HEK293T (cell line): ENCODE measurements at regions not wholly inside any gene's neighbourhood (a gene's known extent, or its start where the extent isn't known, plus 50 kb on each side); places are given as distances from the start of the nearest gene placed in this dataset.

Experiments
- CTCF ChIA-PET: fragments of 350-600 bp; formaldehyde crosslinking; extraction: SDS; loops from one replicate; lab custom pipeline; 2021; ENCODE audit warnings: antibody characterized with exemption, inconsistent platforms; lab: Yijun Ruan, JAX
- POLR2A ChIA-PET: fragments of 350-600 bp; formaldehyde crosslinking; extraction: SDS; loops from one replicate; lab custom pipeline; 2020; ENCODE audit warnings: antibody characterized with exemption, inconsistent platforms; lab: Yijun Ruan, JAX
- DNase-seq: peaks from one replicate; pipeline ENCODE4 v3.0.0; 2012; ENCODE audit warnings: mixed read lengths; ENCODE audit errors: extremely low spot score
- ARNT ChIP-seq: fragments of 450-650 bp; IDR thresholded peaks from 2 replicates; pipeline ENCODE4 v1.6.1; 2017; ENCODE audit warnings: mild to moderate bottlenecking
- BHLHE40 ChIP-seq: fragments of 450-650 bp; IDR thresholded peaks from 2 replicates; pipeline ENCODE4 v1.6.1; 2016; ENCODE audit warnings: mild to moderate bottlenecking, moderate library complexity, borderline replicate concordance
- CTBP1 ChIP-seq: fragments of 450-650 bp; IDR thresholded peaks from 2 replicates; pipeline ENCODE4 v1.6.1; 2016; ENCODE audit warnings: borderline replicate concordance
- ELF4 ChIP-seq: fragments of 450-650 bp; IDR thresholded peaks from 2 replicates; pipeline ENCODE4 v1.6.1; 2017; ENCODE audit warnings: antibody characterized with exemption
- FOXA1 ChIP-seq: fragments of 450-650 bp; IDR thresholded peaks from 2 replicates; pipeline ENCODE4 v1.6.1; 2016; ENCODE audit warnings: mild to moderate bottlenecking
- FOXK2 ChIP-seq: fragments of 450-650 bp; IDR thresholded peaks from 2 replicates; pipeline ENCODE4 v1.6.1; 2016; ENCODE audit warnings: mild to moderate bottlenecking
- FOXM1 ChIP-seq: fragments of 450-650 bp; IDR thresholded peaks from 2 replicates; pipeline ENCODE4 v1.6.1; 2017; ENCODE audit warnings: mild to moderate bottlenecking, borderline replicate concordance
- HDGF ChIP-seq: fragments of 450-650 bp; IDR thresholded peaks from 2 replicates; pipeline ENCODE4 v1.6.1; 2017; ENCODE audit warnings: antibody characterized with exemption, borderline replicate concordance
- L3MBTL2 ChIP-seq: fragments of 450-650 bp; conservative IDR thresholded peaks from 2 replicates; pipeline ENCODE4 v1.6.1; 2016; ENCODE audit warnings: mild to moderate bottlenecking
- LEF1 ChIP-seq: fragments of 450-650 bp; IDR thresholded peaks from 2 replicates; pipeline ENCODE4 v1.6.1; 2017; ENCODE audit warnings: mild to moderate bottlenecking, borderline replicate concordance
- NFRKB ChIP-seq: fragments of 450-650 bp; IDR thresholded peaks from 2 replicates; pipeline ENCODE4 v1.6.1; 2016; ENCODE audit warnings: mild to moderate bottlenecking, moderate library complexity
- SP1 ChIP-seq: fragments of 450-650 bp; IDR thresholded peaks from 2 replicates; pipeline ENCODE4 v1.6.1; 2017
- SUZ12 ChIP-seq: fragments of 450-650 bp; IDR thresholded peaks from 2 replicates; pipeline ENCODE4 v1.6.1; 2016; ENCODE audit warnings: mild to moderate bottlenecking
- TARDBP ChIP-seq: fragments of 450-650 bp; IDR thresholded peaks from 2 replicates; pipeline ENCODE4 v1.6.1; 2016
- ZNF384 ChIP-seq: fragments of 450-650 bp; IDR thresholded peaks from 2 replicates; pipeline ENCODE4 v1.6.1; 2016
- TF ChIP-seq, protein P1 (sequence below): fragments of 450-650 bp; IDR thresholded peaks from 2 replicates; pipeline ENCODE4 v1.6.1; 2016

GRCh38 chr1:193565971-193566577 lies 379.7 kb upstream of the B3GALT2 start:
- ChIA-PET CTCF (no interaction called here), POLR2A (interaction anchor here (1.0 kb wide), 1 partner anchor 44 kb away, joined by 3 read pairs; no protein-coding TSS in a partner anchor)
- no peak for TF ChIP-seq NFRKB
- TF ChIP-seq SP1, result no peak
- no peak for TF ChIP-seq HDGF
- TF ChIP-seq ZNF384, result no peak
- TF ChIP-seq SUZ12, result no peak
- DNase-seq, result no peak

GRCh38 chr1:193562121-193562520 lies 375.7 kb upstream of the B3GALT2 start:
- ChIA-PET CTCF (no interaction called here), POLR2A (no interaction called here)
- TF ChIP-seq, protein P1, sequence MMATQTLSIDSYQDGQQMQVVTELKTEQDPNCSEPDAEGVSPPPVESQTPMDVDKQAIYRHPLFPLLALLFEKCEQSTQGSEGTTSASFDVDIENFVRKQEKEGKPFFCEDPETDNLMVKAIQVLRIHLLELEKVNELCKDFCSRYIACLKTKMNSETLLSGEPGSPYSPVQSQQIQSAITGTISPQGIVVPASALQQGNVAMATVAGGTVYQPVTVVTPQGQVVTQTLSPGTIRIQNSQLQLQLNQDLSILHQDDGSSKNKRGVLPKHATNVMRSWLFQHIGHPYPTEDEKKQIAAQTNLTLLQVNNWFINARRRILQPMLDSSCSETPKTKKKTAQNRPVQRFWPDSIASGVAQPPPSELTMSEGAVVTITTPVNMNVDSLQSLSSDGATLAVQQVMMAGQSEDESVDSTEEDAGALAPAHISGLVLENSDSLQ, result no peak
- TF ChIP-seq NFRKB (no peak), L3MBTL2 (no peak), SP1 (no peak), ARNT (no peak), FOXM1 (no peak), FOXA1 (no peak), BHLHE40 (no peak), ZNF384 (no peak), SUZ12 (no peak), LEF1 (no peak), CTBP1 (no peak), TARDBP (no peak), HDGF (no peak), FOXK2 (no peak), ELF4 (no peak)
- no peak for DNase-seq

DNA sequence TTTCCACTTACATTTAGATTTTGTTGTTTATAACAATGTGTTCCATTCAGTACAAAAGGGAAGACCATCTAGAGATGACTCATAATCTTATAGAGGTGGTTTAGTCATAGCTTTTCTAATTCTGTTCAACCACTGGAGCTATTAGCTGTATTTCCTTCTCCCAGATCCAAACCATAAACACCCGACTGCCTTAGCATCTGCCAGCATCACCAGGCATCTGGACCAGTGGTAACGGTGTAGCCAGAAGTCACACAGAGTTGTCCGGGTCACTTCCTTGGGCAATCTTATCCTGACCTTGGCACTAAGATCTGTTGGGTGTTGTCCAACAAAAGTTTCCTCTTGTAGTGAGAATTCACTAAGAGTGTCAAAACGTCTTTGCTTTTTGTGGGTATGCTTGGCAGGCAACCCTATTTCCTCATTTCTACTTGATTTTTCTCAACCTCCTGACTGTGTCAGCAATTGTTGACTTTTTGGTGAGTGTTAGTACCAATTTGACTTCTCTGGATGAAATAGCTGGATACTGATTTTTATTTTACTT lies 372.1 kb upstream of the B3GALT2 start:
- TF ChIP-seq, protein P1, result no peak
- no peak for TF ChIP-seq FOXA1
- no peak for TF ChIP-seq SUZ12
- no peak for TF ChIP-seq ARNT
- no peak for TF ChIP-seq ELF4
- no peak for TF ChIP-seq FOXK2
- no peak for TF ChIP-seq TARDBP
- no peak for TF ChIP-seq NFRKB
- no peak for TF ChIP-seq LEF1
- TF ChIP-seq BHLHE40, result no peak
- TF ChIP-seq L3MBTL2, result no peak
- no peak for TF ChIP-seq CTBP1
- no peak for TF ChIP-seq ZNF384
- TF ChIP-seq SP1, result no peak
- no peak for TF ChIP-seq HDGF
- TF ChIP-seq FOXM1, result no peak
- POLR2A ChIA-PET, result no interaction called here
- CTCF ChIA-PET, result no interaction called here
- DNase-seq, result no peak

DNA sequence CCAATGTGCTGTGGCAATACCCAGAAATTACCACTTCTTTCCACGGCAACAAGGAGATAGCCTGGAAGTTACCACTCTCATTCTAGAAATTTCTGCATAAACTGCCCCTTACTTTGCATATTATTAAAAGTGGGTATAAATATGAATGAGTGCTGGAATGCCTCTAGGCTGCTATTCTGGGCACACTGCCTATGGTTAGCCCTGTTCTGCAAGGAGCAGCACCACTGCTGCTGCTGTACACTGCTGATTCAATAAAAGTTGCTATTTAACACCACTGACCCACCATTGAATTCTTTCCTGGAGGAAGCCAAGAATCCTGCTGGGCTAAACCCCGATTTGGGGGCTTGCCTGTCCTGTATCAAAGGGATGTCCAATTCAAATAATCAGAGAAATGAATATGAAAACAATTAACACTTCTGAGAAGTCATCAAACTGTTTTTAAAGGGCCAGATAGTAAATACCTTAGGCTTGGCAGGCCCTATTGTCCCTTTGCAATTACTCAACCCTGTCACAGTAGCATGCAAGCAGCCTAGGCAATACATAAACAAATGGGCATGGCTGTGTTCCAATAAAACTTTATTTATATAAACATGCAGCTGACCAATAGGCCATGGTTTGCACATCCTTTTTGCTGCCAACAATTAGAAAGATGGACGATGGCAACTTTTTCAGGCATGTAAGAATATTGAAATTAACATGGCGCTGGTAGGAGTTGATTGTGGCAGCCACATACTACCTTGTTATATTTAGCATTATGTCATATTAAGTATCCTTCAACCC lies 369.4 kb upstream of the B3GALT2 start:
- DNase-seq, result no peak
- ChIA-PET POLR2A (no interaction called here), CTCF (no interaction called here)
- TF ChIP-seq NFRKB (no peak), ARNT (no peak), SUZ12 (no peak), BHLHE40 (no peak), ELF4 (no peak), CTBP1 (no peak), FOXM1 (no peak), HDGF (no peak), LEF1 (no peak), TARDBP (no peak), FOXA1 (no peak), SP1 (no peak), ZNF384 (no peak), FOXK2 (no peak), L3MBTL2 (no peak)
- TF ChIP-seq, protein P1, result no peak

GRCh38 chr1:193553564-193553963 lies 367.2 kb upstream of the B3GALT2 start:
- no peak for TF ChIP-seq ELF4
- no peak for TF ChIP-seq FOXK2
- no peak for TF ChIP-seq SP1
- no peak for TF ChIP-seq BHLHE40
- no peak for TF ChIP-seq LEF1
- TF ChIP-seq, protein P1, result no peak
- TF ChIP-seq NFRKB, result no peak
- TF ChIP-seq HDGF, result no peak
- TF ChIP-seq FOXM1, result no peak
- no peak for DNase-seq
- CTCF ChIA-PET, result no interaction called here
- POLR2A ChIA-PET, result no interaction called here
